ENCODE measurements at regions not wholly inside any gene's neighbourhood (a gene's known extent, or its start where the extent isn't known, plus 50 kb on each side); places are given as distances from the start of the nearest gene placed in this dataset.

DNA sequence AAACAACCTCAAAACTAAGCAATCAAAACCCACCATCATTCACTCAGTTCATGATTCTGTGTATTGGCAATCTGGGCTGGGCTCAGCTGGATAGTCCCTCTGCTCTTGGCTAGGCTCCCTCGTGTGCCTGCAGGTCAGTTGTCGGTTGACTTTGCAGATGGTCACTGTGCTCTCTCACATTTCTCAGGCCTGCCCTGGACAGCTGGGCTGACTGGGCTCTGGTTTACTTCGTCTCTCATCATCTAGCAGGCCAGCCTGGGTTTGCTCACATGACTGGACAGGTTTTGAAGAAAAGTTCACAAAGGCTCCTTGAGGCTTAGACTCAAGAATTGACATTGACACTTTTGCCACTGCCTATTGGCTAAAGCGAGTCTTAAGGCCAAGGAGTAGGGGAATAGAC lies 105.0 kb upstream of the CTNNB1 start:
- no peak overlapping the region for H3K4me3 ChIP-seq (ENCODE audit: low read depth, low read length)
- TF ChIP-seq, protein P1, sequence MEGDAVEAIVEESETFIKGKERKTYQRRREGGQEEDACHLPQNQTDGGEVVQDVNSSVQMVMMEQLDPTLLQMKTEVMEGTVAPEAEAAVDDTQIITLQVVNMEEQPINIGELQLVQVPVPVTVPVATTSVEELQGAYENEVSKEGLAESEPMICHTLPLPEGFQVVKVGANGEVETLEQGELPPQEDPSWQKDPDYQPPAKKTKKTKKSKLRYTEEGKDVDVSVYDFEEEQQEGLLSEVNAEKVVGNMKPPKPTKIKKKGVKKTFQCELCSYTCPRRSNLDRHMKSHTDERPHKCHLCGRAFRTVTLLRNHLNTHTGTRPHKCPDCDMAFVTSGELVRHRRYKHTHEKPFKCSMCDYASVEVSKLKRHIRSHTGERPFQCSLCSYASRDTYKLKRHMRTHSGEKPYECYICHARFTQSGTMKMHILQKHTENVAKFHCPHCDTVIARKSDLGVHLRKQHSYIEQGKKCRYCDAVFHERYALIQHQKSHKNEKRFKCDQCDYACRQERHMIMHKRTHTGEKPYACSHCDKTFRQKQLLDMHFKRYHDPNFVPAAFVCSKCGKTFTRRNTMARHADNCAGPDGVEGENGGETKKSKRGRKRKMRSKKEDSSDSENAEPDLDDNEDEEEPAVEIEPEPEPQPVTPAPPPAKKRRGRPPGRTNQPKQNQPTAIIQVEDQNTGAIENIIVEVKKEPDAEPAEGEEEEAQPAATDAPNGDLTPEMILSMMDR (IDR thresholded peaks at IDR 0.05; ENCODE audit: low read depth, low read length, missing control alignments), result no peak
- no peak for DNase-seq (ENCODE audit: low read depth)

DNA sequence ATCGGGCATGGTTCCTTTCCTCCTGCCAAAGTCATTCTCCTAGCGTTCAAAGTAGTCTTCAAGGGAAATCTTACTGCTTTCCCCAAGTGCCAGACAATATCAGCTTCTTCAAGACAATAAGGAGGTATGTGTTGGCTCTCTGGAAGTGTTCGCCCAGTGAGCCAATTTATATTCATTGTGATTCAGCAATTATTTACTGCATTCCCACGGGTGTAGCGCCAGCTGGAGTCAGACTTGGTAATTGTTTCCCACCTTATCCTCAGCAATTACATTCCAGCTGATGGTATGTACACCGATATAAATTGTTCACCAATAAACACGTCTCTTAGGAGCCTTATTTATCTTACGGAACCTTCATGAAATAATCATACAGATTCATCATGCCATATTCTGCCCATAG lies 103.6 kb upstream of the CTNNB1 start:
- no peak for DNase-seq (ENCODE audit: low read depth)
- TF ChIP-seq, protein P1 (IDR thresholded peaks at IDR 0.05; ENCODE audit: low read depth, low read length, missing control alignments), result no peak

DNA sequence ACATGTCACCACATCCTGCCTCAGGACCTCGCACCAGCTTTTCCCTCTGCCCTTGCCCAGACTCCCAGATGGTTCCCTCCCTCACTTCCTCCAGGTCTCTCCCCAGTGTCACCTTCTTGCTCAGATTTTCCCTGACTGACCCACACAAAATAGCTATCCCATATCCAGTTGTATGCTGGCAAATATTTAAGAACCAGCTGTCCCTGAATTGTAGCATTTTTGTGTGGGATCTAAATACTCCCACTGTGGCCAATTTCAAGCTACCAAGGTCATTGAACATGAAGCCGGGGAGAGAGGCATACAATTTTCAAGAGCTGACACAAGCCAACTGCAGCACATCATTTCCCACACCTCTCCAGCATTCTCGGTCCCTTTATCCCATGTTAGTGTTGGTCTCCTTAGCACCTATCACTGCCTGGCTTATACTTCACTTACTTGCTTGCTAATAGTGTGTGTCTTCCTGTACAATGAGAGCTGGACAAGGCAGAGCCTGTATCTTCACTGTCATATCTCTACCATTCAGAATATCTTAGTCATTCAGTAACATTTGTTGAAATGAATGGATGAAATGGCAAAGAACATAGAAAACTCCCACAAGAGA lies 101.3 kb upstream of the CTNNB1 start:
- TF ChIP-seq, protein P1 (IDR thresholded peaks at IDR 0.05; ENCODE audit: low read depth, low read length, missing control alignments), result no peak
- no peak for DNase-seq (ENCODE audit: low read depth)
- H3K4me3 ChIP-seq (ENCODE audit: low read depth, low read length), result no peak overlapping the region

More for the DNA sequence above, 103.6 kb upstream of the CTNNB1 start:
- H3K4me3 ChIP-seq (ENCODE audit: low read depth, low read length), result no peak overlapping the region

DNA sequence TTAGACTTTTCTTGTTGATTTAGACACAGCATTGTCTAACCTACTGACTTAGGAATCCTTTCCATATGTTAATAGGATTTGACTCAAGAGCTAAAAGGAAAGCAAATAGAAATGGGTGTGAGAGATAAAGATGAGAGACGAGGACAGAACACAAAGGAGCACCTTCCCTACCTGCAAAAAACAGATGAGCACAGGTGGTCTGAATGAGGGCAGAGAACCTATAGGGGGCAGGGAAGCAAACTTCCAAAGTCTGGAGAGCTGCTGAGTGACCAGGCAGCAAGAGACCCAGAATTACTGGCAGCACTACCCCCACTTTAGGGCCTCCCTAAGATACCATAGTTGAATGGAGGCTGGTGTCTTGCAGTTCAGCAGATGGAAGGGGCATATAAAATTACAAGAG lies 98.1 kb upstream of the CTNNB1 start:
- TF ChIP-seq, protein P1 (IDR thresholded peaks at IDR 0.05; ENCODE audit: low read depth, low read length, missing control alignments), result no peak
- H3K4me3 ChIP-seq (ENCODE audit: low read depth, low read length), result no peak overlapping the region
- DNase-seq (ENCODE audit: low read depth), result no peak

DNA sequence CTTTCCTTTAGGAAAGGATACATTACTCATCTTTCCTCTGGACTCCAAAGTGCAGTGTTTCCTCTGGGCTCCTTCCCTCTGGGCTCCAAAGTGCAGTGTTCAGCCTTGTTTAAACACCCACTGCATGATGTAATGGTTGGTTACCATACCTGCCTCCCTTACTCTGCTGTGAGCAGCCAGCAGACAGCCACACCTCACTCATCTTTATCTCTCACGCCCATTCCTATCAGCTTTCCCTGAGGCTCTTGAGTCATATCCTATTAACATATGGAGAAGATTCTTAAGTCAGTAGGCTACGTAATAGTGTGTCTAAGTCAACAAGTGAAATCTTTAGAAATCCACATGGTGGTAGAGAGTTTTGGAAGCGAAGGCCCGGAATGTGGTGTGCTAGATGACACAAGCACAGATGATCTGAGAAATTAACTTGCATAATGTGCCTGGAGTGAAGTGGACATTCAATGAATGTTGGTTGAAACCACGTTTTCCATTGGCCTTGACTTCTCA lies 97.2 kb upstream of the CTNNB1 start:
- no peak for DNase-seq (ENCODE audit: low read depth)
- TF ChIP-seq, protein P1 (IDR thresholded peaks at IDR 0.05; ENCODE audit: low read depth, low read length, missing control alignments), result no peak

DNA sequence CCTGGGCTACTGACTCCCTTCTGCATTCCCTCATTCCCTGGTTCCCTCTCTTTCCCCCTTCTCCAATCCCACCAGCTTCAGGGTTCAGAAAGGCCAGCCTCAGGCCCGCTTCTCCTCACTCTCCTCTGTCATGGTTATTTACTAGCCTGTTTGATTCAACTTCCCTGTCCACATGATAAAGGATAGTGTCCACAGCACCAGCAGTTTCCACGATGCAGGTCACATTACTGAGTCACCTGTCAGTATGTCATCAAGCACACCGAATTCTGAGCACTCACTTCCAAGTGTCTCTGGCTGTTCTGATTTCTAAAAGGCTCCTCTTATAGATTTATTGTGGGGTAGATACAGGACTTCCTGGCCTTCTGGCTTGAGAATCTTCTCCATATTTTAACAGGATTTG lies 96.6 kb upstream of the CTNNB1 start:
- no peak for DNase-seq (ENCODE audit: low read depth)
- TF ChIP-seq, protein P1 (IDR thresholded peaks at IDR 0.05; ENCODE audit: low read depth, low read length, missing control alignments), result no peak
- no peak overlapping the region for H3K4me3 ChIP-seq (ENCODE audit: low read depth, low read length)

More for the DNA sequence above, 97.2 kb upstream of the CTNNB1 start:
- H3K4me3 ChIP-seq (ENCODE audit: low read depth, low read length), result no peak overlapping the region

DNA sequence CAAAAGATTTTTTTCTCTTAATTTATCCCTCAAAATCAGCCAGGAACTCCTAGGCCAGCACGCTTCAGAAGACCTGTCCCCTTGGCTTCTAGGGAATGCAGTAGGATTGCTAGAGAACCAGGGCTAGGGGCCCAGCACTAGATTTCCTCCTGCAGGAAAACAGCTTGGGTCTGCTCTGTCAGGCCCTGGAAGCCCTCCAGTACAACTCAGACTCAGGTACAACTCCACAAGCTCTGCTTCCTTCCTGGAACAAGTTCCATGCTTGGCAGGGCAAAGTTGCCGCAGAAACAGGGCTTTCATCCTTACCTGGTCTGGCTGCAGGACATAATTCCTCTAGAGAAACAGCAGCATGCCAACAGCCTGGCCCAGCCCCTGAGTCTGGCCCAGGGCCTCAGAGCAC lies 96.1 kb upstream of the CTNNB1 start:
- TF ChIP-seq, protein P1 (IDR thresholded peaks at IDR 0.05; ENCODE audit: low read depth, low read length, missing control alignments), result no peak
- no peak overlapping the region for H3K4me3 ChIP-seq (ENCODE audit: low read depth, low read length)
- no peak for DNase-seq (ENCODE audit: low read depth)

All from GM12864 (cell line).